ENCODE measurements at regions not wholly inside any gene's neighbourhood (a gene's known extent, or its start where the extent isn't known, plus 50 kb on each side); places are given as distances from the start of the nearest gene placed in this dataset.

GRCh38 chr2:176763851-176764404 lies 448.7 kb upstream of the HNRNPA3 start:
- H3K36me3 ChIP-seq (ENCODE audit: control insufficient read depth, insufficient read depth, low read length): no peaks in the 10 kb centered on the region
- H3K27me3 ChIP-seq (ENCODE audit: control insufficient read depth, insufficient read depth, low read length): no peaks in the 10 kb centered on the region
- no peak for DNase-seq (ENCODE audit: low read depth)
- no peak overlapping the region for H3K4me3 ChIP-seq (ENCODE audit: low read depth, low read length)
- no peak for TF ChIP-seq CTCF (IDR thresholded peaks at IDR 0.05; ENCODE audit: insufficient read depth, low read length, poor library complexity, severe bottlenecking)

- no peak for TF ChIP-seq CTCF (IDR thresholded peaks at IDR 0.05; ENCODE audit: insufficient read depth, low read length, poor library complexity, severe bottlenecking)
- Histone ChIP-seq H3K27me3 (ENCODE audit: control insufficient read depth, insufficient read depth, low read length) (no peaks in the 10 kb centered on the region), H3K36me3 (ENCODE audit: control insufficient read depth, insufficient read depth, low read length) (no peaks in the 10 kb centered on the region), H3K4me3 (ENCODE audit: low read depth, low read length) (no peak overlapping the region)
- DNase-seq (ENCODE audit: low read depth): no peak
Measured at GRCh38 chr2:176764921-176765320, 447.7 kb upstream of the HNRNPA3 start.

- no peak overlapping the region for H3K4me3 ChIP-seq (ENCODE audit: low read depth, low read length)
- no peak for DNase-seq (ENCODE audit: low read depth)
- no peak for TF ChIP-seq CTCF (IDR thresholded peaks at IDR 0.05; ENCODE audit: insufficient read depth, low read length, poor library complexity, severe bottlenecking)
- no peaks in the 10 kb centered on the region for H3K27me3 ChIP-seq (ENCODE audit: control insufficient read depth, insufficient read depth, low read length)
- H3K36me3 ChIP-seq (ENCODE audit: control insufficient read depth, insufficient read depth, low read length): no peaks in the 10 kb centered on the region
Measured at GRCh38 chr2:176766005-176766404, 446.6 kb upstream of the HNRNPA3 start.

- DNase-seq (ENCODE audit: low read depth): no peak
- no peak overlapping the region for H3K4me3 ChIP-seq (ENCODE audit: low read depth, low read length)
- no peaks in the 10 kb centered on the region for H3K36me3 ChIP-seq (ENCODE audit: control insufficient read depth, insufficient read depth, low read length)
- TF ChIP-seq CTCF (IDR thresholded peaks at IDR 0.05; ENCODE audit: insufficient read depth, low read length, poor library complexity, severe bottlenecking): no peak
- no peaks in the 10 kb centered on the region for H3K27me3 ChIP-seq (ENCODE audit: control insufficient read depth, insufficient read depth, low read length)
Measured at GRCh38 chr2:176768185-176768584, 444.4 kb upstream of the HNRNPA3 start.

GRCh38 chr2:176769021-176769420 lies 443.6 kb upstream of the HNRNPA3 start:
- no peak for TF ChIP-seq CTCF (IDR thresholded peaks at IDR 0.05; ENCODE audit: insufficient read depth, low read length, poor library complexity, severe bottlenecking)
- Histone ChIP-seq H3K36me3 (ENCODE audit: control insufficient read depth, insufficient read depth, low read length) (no peaks in the 10 kb centered on the region), H3K4me3 (ENCODE audit: low read depth, low read length) (no peak overlapping the region), H3K27me3 (ENCODE audit: control insufficient read depth, insufficient read depth, low read length) (no peaks in the 10 kb centered on the region)
- no peak for DNase-seq (ENCODE audit: low read depth)
